ENCODE measurements at regions not wholly inside any gene's neighbourhood (a gene's known extent, or its start where the extent isn't known, plus 50 kb on each side); places are given as distances from the start of the nearest gene placed in this dataset.
A peak's percentile ranks its signal among the peaks of the same experiment; 100 is the strongest.
"Not testable (repeated sequence)": the region's sequence is repeated elsewhere in the genome, so short reads cannot be mapped to it uniquely, and the experiment has no call there.

- no peak overlapping the region for H3K27ac ChIP-seq
- H3K36me3 ChIP-seq: no peaks in the 10 kb centered on the region
- no peaks in the 10 kb centered on the region for H3K9me3 ChIP-seq
- H3K27me3 ChIP-seq: no peaks in the 10 kb centered on the region
- intact Hi-C loops (cut with DNase I; ENCODE audit: low total_unique reads): no loop called here
- no peaks in the 10 kb centered on the region for H3K4me1 ChIP-seq
- no peak overlapping the region for H3K4me3 ChIP-seq
- TF ChIP-seq POLR2A (IDR thresholded peaks at IDR 0.05): no peak
- no peak for TF ChIP-seq CTCF (IDR thresholded peaks at IDR 0.05)
- no peak for DNase-seq
Observed at GRCh38 chr11:127791844-127792243, 791.3 kb upstream of the KIRREL3 start.

GRCh38 chr11:127790592-127790991 lies 790.0 kb upstream of the KIRREL3 start:
- H3K4me3 ChIP-seq: no peak overlapping the region
- no peaks in the 10 kb centered on the region for H3K4me1 ChIP-seq
- H3K27ac ChIP-seq: no peak overlapping the region
- H3K36me3 ChIP-seq: no peaks in the 10 kb centered on the region
- TF ChIP-seq CTCF (IDR thresholded peaks at IDR 0.05) (no peak), POLR2A (IDR thresholded peaks at IDR 0.05) (no peak)
- H3K27me3 ChIP-seq: no peaks in the 10 kb centered on the region
- no peak for DNase-seq
- intact Hi-C loops (cut with DNase I; ENCODE audit: low total_unique reads): no loop called here
- no peaks in the 10 kb centered on the region for H3K9me3 ChIP-seq

- Histone ChIP-seq H3K4me3 (no peak overlapping the region), H3K27me3 (no peaks in the 10 kb centered on the region), H3K9me3 (no peaks in the 10 kb centered on the region), H3K36me3 (no peaks in the 10 kb centered on the region), H3K27ac (no peak overlapping the region), H3K4me1 (no peaks in the 10 kb centered on the region)
- no peak for TF ChIP-seq POLR2A (IDR thresholded peaks at IDR 0.05)
- TF ChIP-seq CTCF (IDR thresholded peaks at IDR 0.05): no peak
- intact Hi-C loops (cut with DNase I; ENCODE audit: low total_unique reads): no loop called here
- DNase-seq: no peak
Observed at GRCh38 chr11:127789927-127790326, 789.4 kb upstream of the KIRREL3 start.

GRCh38 chr11:127772938-127773337 lies 772.4 kb upstream of the KIRREL3 start:
- DNase-seq; H3K4me1 ChIP-seq; H3K9me3 ChIP-seq; H3K27ac ChIP-seq; intact Hi-C loops (cut with DNase I; ENCODE audit: low total_unique reads); H3K36me3 ChIP-seq; H3K4me3 ChIP-seq; H3K27me3 ChIP-seq: not testable (repeated sequence)

GRCh38 chr11:127768931-127769330 lies 768.4 kb upstream of the KIRREL3 start:
- H3K9me3 ChIP-seq; H3K4me1 ChIP-seq; DNase-seq; H3K27me3 ChIP-seq; H3K4me3 ChIP-seq; H3K36me3 ChIP-seq; H3K27ac ChIP-seq; intact Hi-C loops (cut with DNase I; ENCODE audit: low total_unique reads): not testable (repeated sequence)

GRCh38 chr11:127766734-127767133 lies 766.2 kb upstream of the KIRREL3 start:
- Histone ChIP-seq H3K27me3 (no peaks in the 10 kb centered on the region), H3K27ac (peak overlapping the region in 1 of 2 donors; percentile 45), H3K36me3 (no peaks in the 10 kb centered on the region), H3K4me3 (no peak overlapping the region), H3K4me1 (no peaks in the 10 kb centered on the region), H3K9me3 (no peaks in the 10 kb centered on the region)
- no peak for DNase-seq
- TF ChIP-seq CTCF (IDR thresholded peaks at IDR 0.05): no peak
- TF ChIP-seq POLR2A (IDR thresholded peaks at IDR 0.05): no peak
- intact Hi-C loops (cut with DNase I; ENCODE audit: low total_unique reads): no loop called here

All from uterus (tissue), 3 donors.